Esophagus (tissue), 2 donors: ENCODE measurements at regions not wholly inside any gene's neighbourhood (a gene's known extent, or its start where the extent isn't known, plus 50 kb on each side); places are given as distances from the start of the nearest gene placed in this dataset.
"Not testable (repeated sequence)": the region's sequence is repeated elsewhere in the genome, so short reads cannot be mapped to it uniquely, and the experiment has no call there.

Experiments used
- H3K27ac ChIP-seq, 2 donors: one replicate each; pipeline ENCODE4 v1.5.1; 2013; ENCODE audit warnings: low read depth in 2 of 2, mild to moderate bottlenecking in 2 of 2, inconsistent platforms in 1 of 2, low read length in 1 of 2, moderate library complexity in 1 of 2
- H3K27me3 ChIP-seq, 2 donors: one replicate each; pipeline ENCODE4 v1.6.1; 2013; ENCODE audit warnings: low read length in 2 of 2, control low read depth in 1 of 2, mild to moderate bottlenecking in 1 of 2; ENCODE audit not compliant: insufficient read depth in 2 of 2, control insufficient read depth in 1 of 2
- H3K36me3 ChIP-seq, 2 donors: one replicate each; pipeline ENCODE4 v1.6.1; 2013; ENCODE audit warnings: low read length in 1 of 2; ENCODE audit not compliant: control insufficient read depth in 2 of 2, insufficient read depth in 2 of 2
- H3K4me1 ChIP-seq, 2 donors: one replicate each; pipeline ENCODE4 v1.6.1; 2013; ENCODE audit warnings: low read length in 1 of 2; ENCODE audit not compliant: control insufficient read depth in 2 of 2, insufficient read depth in 2 of 2
- H3K4me3 ChIP-seq, 2 donors: one replicate each; pipeline ENCODE4 v1.5.1; 2013; ENCODE audit warnings: low read length in 2 of 2, mild to moderate bottlenecking in 2 of 2, low read depth in 1 of 2, moderate library complexity in 1 of 2
- H3K9me3 ChIP-seq, 2 donors: one replicate each; pipeline ENCODE4 v1.6.1; 2013; ENCODE audit warnings: mild to moderate bottlenecking in 2 of 2, low read depth in 1 of 2, low read length in 1 of 2, moderate library complexity in 1 of 2; ENCODE audit not compliant: control insufficient read depth in 2 of 2, insufficient read depth in 1 of 2
- WGBS, 2 donors: extraction: QIAGEN DNeasy Blood & Tissue Kit; methylation state at CpG; one replicate each; pipeline ENCODE4 v1.1.7; 2013; 5-methylcytosine and 5-hydroxymethylcytosine counted together
- donor health status: healthy with polysubstance abuse.
- donor health status: Bipolar disorder and iron deficiency.

DNA sequence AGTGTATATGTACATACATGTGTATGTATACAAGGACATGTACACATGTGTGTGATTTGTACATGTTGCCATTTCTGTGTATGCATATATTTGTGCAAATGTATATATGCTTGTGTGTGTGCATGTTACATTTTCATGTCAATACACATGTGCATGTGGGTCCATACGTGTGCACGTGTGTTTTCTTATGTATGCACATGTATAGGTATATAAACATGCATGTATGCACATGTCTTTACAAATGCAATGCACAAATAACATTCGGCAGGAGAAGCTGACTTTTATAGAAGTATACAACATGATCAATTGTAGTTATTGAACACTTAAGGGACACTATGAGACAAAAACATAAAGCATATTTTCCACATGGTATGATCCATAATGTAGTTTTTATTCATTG, 307.4 kb upstream of the SEMA3C start:
- Histone ChIP-seq H3K4me3 (no peak overlapping the region), H3K4me1 (no peaks in the 10 kb centered on the region), H3K27me3 (no peaks in the 10 kb centered on the region), H3K9me3 (peaks cover 5 to 7% of the 10 kb centered on the region in 2 donors), H3K36me3 (no peaks in the 10 kb centered on the region), H3K27ac (no peak overlapping the region)
- whole genome bisulfite sequencing, 2 donors: 94 to 95% methylated on average over 3 of the region's 3 CpGs

GRCh38 chr7:81222692-81223091, 303.8 kb upstream of the SEMA3C start:
- not testable (repeated sequence) for H3K27ac ChIP-seq, H3K4me3 ChIP-seq, H3K9me3 ChIP-seq, H3K27me3 ChIP-seq, H3K4me1 ChIP-seq, H3K36me3 ChIP-seq
- WGBS, 2 donors: 98% methylated on average over 2 of the region's 2 CpGs

DNA sequence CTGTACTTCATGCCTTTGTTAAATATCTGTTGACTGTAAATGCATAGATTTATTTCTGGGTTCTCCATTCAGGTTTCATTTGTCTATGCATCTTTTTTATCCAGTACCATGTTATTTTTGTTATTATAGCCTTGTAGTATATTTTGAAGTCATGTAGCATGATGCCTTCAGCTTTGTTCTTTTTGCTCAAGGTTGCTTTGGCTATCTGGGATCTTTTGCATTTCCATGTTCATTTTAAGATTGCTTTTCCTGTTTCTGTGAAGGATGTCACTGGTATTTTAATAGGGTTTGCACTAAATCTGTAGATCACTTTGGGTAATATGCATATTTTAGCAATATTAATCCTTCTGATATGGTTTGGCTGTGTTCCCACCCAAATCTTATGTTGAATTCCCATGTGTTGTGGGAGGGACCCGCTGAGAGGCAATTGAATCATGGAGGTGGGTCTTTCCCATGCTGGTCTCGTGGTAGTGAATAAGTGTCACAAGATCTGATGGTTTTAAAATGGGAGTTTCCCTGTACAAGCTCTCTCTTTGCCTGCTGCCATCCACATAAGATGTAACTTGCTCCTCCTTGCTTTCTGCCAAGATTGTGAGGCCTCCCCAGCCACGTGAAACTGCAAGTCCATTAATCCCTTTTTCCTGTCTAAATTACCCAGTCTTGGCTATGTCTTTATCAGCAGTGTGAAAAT, 302.8 kb upstream of the SEMA3C start:
- no peaks in the 10 kb centered on the region for H3K4me1 ChIP-seq
- no peak overlapping the region for H3K27ac ChIP-seq
- WGBS, 2 donors: 68 to 74% methylated on average over 3 of the region's 3 CpGs
- peaks cover 5 to 7% of the 10 kb centered on the region in 2 donors for H3K9me3 ChIP-seq
- no peaks in the 10 kb centered on the region for H3K36me3 ChIP-seq
- no peak overlapping the region for H3K4me3 ChIP-seq
- H3K27me3 ChIP-seq: no peaks in the 10 kb centered on the region

GRCh38 chr7:81218480-81219106, 299.7 kb upstream of the SEMA3C start:
- H3K27ac ChIP-seq: no peak overlapping the region
- 75 to 79% methylated on average over 2 of the region's 2 CpGs for WGBS, 2 donors
- no peaks in the 10 kb centered on the region for H3K36me3 ChIP-seq
- peaks cover 5 to 7% of the 10 kb centered on the region in 2 donors for H3K9me3 ChIP-seq
- H3K4me1 ChIP-seq: no peaks in the 10 kb centered on the region
- no peaks in the 10 kb centered on the region for H3K27me3 ChIP-seq
- H3K4me3 ChIP-seq: no peak overlapping the region

- H3K27me3 ChIP-seq: no peaks in the 10 kb centered on the region
Measured at GRCh38 chr7:81213394-81213793, 294.5 kb upstream of the SEMA3C start.

DNA sequence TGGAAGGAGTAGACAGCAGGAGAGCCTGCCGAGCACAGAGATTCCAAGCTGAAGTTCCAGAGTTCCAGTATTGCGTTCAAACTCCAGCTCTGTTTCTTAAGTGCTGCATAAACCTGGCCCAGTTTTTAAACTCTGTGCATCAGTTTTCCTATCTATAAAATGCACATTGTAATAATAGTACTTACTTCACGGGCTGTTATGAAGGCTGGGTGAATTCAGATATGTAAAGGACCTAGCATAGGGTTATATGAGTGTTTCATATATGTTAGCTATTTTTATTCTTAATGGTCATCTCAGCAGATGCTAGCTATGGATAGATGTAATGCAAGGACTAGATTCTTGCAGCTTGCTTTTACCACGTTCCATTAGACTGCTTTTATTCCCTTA, 293.1 kb upstream of the SEMA3C start:
- Histone ChIP-seq H3K36me3 (no peaks in the 10 kb centered on the region), H3K27ac (no peak overlapping the region), H3K9me3 (no peaks in the 10 kb centered on the region), H3K27me3 (no peaks in the 10 kb centered on the region), H3K4me1 (no peaks in the 10 kb centered on the region), H3K4me3 (no peak overlapping the region)
- WGBS, 2 donors: 77 to 78% methylated on average over 4 of the region's 4 CpGs

More at GRCh38 chr7:81213394-81213793, 294.5 kb upstream of the SEMA3C start:
- Histone ChIP-seq H3K36me3 (no peaks in the 10 kb centered on the region), H3K4me1 (no peaks in the 10 kb centered on the region), H3K4me3 (no peak overlapping the region), H3K9me3 (no peaks in the 10 kb centered on the region), H3K27ac (no peak overlapping the region)

DNA sequence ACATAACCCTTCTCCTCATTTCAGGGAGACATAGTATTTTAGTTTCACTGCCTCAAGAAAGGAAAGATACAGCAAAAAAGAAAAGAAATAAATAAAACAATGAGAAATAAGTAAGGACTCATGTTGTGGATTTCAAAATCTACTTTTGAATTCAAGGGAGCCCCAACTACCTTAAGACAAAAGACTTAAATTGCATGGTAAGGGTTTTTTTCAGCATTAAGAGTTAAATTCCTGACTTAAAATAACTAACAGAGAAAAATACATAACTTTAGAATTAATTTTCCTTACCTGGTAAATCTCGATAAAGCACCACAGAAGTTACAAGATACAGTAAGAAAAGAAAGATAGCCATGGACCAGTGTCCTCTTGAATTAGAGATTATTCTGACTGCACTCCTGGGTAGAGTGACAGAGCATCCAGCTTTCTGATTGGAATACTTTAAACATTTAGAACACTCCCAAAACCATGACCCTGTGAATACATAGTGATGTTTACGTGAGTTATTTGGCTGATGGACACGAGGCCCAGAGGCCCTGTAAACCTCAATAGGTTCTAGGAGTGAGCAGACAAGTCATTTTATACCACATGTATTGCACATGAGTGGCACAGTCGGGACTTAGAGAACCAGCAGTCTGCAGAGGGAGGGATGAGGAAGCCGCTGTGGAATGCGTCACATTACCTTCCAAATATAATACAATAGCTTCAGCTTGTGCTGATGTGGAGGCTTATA, 292.5 kb upstream of the SEMA3C start:
- H3K36me3 ChIP-seq: no peaks in the 10 kb centered on the region
- H3K4me3 ChIP-seq: no peak overlapping the region
- H3K27me3 ChIP-seq: no peaks in the 10 kb centered on the region
- no peaks in the 10 kb centered on the region for H3K4me1 ChIP-seq
- WGBS, 2 donors: 68 to 72% methylated on average over 6 of the region's 6 CpGs
- no peak overlapping the region for H3K27ac ChIP-seq
- H3K9me3 ChIP-seq: no peaks in the 10 kb centered on the region

- Histone ChIP-seq H3K27me3 (no peaks in the 10 kb centered on the region), H3K9me3 (no peaks in the 10 kb centered on the region), H3K4me1 (no peaks in the 10 kb centered on the region), H3K27ac (no peak overlapping the region), H3K4me3 (no peak overlapping the region), H3K36me3 (no peaks in the 10 kb centered on the region)
- 56 to 58% methylated on average over 2 of the region's 2 CpGs for WGBS, 2 donors
Measured at GRCh38 chr7:81210137-81211064, 291.6 kb upstream of the SEMA3C start.

- Histone ChIP-seq H3K27me3 (no peaks in the 10 kb centered on the region), H3K4me1 (no peaks in the 10 kb centered on the region), H3K27ac (no peak overlapping the region), H3K9me3 (no peaks in the 10 kb centered on the region), H3K4me3 (no peak overlapping the region), H3K36me3 (no peaks in the 10 kb centered on the region)
- 78 to 81% methylated on average over 2 of the region's 2 CpGs for WGBS, 2 donors
Measured at GRCh38 chr7:81209059-81209458, 290.2 kb upstream of the SEMA3C start.
